HG02938 (cell line): ENCODE measurements at regions not wholly inside any gene's neighbourhood (a gene's known extent, or its start where the extent isn't known, plus 50 kb on each side); places are given as distances from the start of the nearest gene placed in this dataset.

Experiments used
- ATAC-seq: cut with Tn5 transposase; IDR thresholded peaks from one replicate; pipeline ENCODE4 v1.9.1; 2021; ENCODE audit warnings: mild to moderate bottlenecking, moderate library complexity; ENCODE audit not compliant: unreplicated experiment

- ATAC-seq = no peak
Observed at GRCh38 chr3:174398761-174399160, 460.4 kb upstream of the NAALADL2 start.

GRCh38 chr3:174403831-174404230, 455.3 kb upstream of the NAALADL2 start:
- no peak for ATAC-seq

- no peak for ATAC-seq
Observed at GRCh38 chr3:174408310-174408709, 450.8 kb upstream of the NAALADL2 start.

- ATAC-seq = no peak
Observed at GRCh38 chr3:174409086-174409743, 449.9 kb upstream of the NAALADL2 start.

- no peak for ATAC-seq
Observed at GRCh38 chr3:174413062-174413912, 445.8 kb upstream of the NAALADL2 start.

- ATAC-seq = no peak
Observed at GRCh38 chr3:174414902-174415301, 444.2 kb upstream of the NAALADL2 start.

- ATAC-seq = no peak
Observed at GRCh38 chr3:174417573-174417972, 441.6 kb upstream of the NAALADL2 start.

- ATAC-seq = no peak
Observed at GRCh38 chr3:174419216-174419615, 439.9 kb upstream of the NAALADL2 start.

- ATAC-seq = no peak
Observed at GRCh38 chr3:174423936-174424335, 435.2 kb upstream of the NAALADL2 start.

- ATAC-seq = no peak
Observed at GRCh38 chr3:174424656-174425055, 434.5 kb upstream of the NAALADL2 start.

- ATAC-seq = no peak
Observed at GRCh38 chr3:174425422-174425821, 433.7 kb upstream of the NAALADL2 start.

GRCh38 chr3:174430986-174431385, 428.1 kb upstream of the NAALADL2 start:
- no peak for ATAC-seq

GRCh38 chr3:174431717-174432116, 427.4 kb upstream of the NAALADL2 start:
- ATAC-seq = no peak

GRCh38 chr3:174436367-174436766, 422.8 kb upstream of the NAALADL2 start:
- ATAC-seq = no peak

- no peak for ATAC-seq
Observed at GRCh38 chr3:174438501-174439145, 420.5 kb upstream of the NAALADL2 start.

- ATAC-seq = no peak
Observed at GRCh38 chr3:174439331-174440252, 419.5 kb upstream of the NAALADL2 start.

- ATAC-seq = no peak
Observed at GRCh38 chr3:174440253-174440701, 418.9 kb upstream of the NAALADL2 start.

- ATAC-seq = peak; percentile 78
Observed at GRCh38 chr3:174440741-174441587, 418.2 kb upstream of the NAALADL2 start.

- peak; percentile 22 for ATAC-seq
Observed at GRCh38 chr3:174441588-174442301, 417.4 kb upstream of the NAALADL2 start.
